HUES48 (cell line): ENCODE measurements at regions not wholly inside any gene's neighbourhood (a gene's known extent, or its start where the extent isn't known, plus 50 kb on each side); places are given as distances from the start of the nearest gene placed in this dataset.

Source experiments
- H3K27ac ChIP-seq: one replicate; pipeline ENCODE4 v1.7.0; 2013; ENCODE audit warnings: low read depth, low read length, inconsistent platforms
- H3K27me3 ChIP-seq: 2 replicates; pipeline ENCODE4 v1.6.1; 2013; ENCODE audit warnings: mild to moderate bottlenecking, low read length; ENCODE audit not compliant: control insufficient read depth, insufficient read depth
- H3K36me3 ChIP-seq: 2 replicates; pipeline ENCODE4 v1.6.1; 2013; ENCODE audit warnings: low read length; ENCODE audit not compliant: control insufficient read depth, insufficient read depth
- H3K4me1 ChIP-seq: 2 replicates; pipeline ENCODE4 v1.6.1; 2013; ENCODE audit warnings: mild to moderate bottlenecking, low read length; ENCODE audit not compliant: control insufficient read depth, insufficient read depth
- H3K4me3 ChIP-seq: 2 replicates; pipeline ENCODE4 v1.5.1; 2013; ENCODE audit warnings: mild to moderate bottlenecking, low read depth, low read length
- H3K9ac ChIP-seq: 2 replicates; pipeline ENCODE4 v1.6.1; 2013; ENCODE audit warnings: mild to moderate bottlenecking, low read depth, low read length, moderate library complexity
- H3K9me3 ChIP-seq: 2 replicates; pipeline ENCODE4 v1.6.1; 2013; ENCODE audit warnings: low read length; ENCODE audit not compliant: control insufficient read depth, insufficient read depth

DNA sequence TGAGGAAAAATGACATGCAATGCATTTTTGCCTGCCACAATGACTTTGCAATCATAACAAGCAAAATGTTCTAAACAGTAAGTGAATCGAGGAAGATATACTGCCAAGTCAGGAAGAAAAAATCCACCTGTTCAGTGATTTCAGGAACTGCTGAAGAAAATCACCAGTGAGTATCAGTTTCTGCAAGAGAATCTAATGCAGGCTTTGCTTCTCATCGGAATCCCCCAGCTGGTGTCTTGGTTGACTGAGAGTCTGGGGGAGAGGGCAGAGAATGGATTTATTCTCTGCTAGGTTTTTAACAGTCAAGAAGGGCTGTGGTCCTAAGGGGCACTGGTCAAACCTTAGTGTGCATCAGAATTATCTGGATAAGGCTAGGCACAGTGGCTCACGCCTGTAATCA, 363.4 kb downstream of the CDH26 start:
- Histone ChIP-seq H3K4me3 (no peak overlapping the region), H3K9me3 (no peaks in the 10 kb centered on the region), H3K27me3 (no peaks in the 10 kb centered on the region), H3K36me3 (no peaks in the 10 kb centered on the region), H3K4me1 (no peaks in the 10 kb centered on the region), H3K27ac (no peak overlapping the region), H3K9ac (no peak overlapping the region)

- Histone ChIP-seq H3K4me3 (no peak overlapping the region), H3K4me1 (no peaks in the 10 kb centered on the region), H3K27me3 (no peaks in the 10 kb centered on the region), H3K36me3 (no peaks in the 10 kb centered on the region), H3K27ac (no peak overlapping the region), H3K9me3 (no peaks in the 10 kb centered on the region), H3K9ac (no peak overlapping the region)
These were observed 368.6 kb downstream of the CDH26 start for GRCh38 chr20:60326821-60327220.

DNA sequence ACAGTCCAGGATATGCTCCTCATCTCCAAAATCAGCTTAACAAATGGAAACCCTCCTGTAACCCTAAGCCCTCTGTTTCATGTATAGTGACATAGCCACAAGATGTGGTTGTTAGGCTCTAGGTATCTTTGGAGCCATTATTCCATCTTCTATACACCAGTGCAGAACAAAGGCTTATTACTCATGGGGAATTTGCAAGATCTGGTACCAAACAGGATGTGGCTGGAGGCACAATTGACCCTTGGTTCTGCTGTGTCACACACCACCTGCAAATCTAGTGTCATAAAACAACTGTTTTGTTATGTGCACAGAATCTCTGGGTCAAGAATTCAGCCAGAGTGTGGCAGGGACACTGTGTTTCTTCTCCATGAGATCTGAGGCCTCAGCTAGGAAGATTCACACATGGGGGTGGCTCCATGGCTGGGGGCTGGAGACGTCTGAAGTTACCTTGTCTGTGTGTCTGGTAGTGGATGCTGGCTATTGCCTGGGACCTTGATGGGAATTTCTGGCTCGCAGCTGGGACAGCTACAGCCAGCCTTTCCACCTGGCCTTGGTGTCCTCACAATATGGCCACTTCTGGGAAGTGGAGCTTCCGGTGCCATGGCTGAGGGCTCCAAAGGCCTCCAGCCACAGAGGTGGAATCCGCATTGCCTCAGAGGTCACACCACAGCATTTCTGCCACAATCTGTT, 369.9 kb downstream of the CDH26 start:
- Histone ChIP-seq H3K27me3 (no peaks in the 10 kb centered on the region), H3K4me3 (no peak overlapping the region)

GRCh38 chr20:60330461-60330860, 372.2 kb downstream of the CDH26 start:
- no peaks in the 10 kb centered on the region for H3K4me1 ChIP-seq
- no peaks in the 10 kb centered on the region for H3K9me3 ChIP-seq

More for the DNA sequence above, 369.9 kb downstream of the CDH26 start:
- Histone ChIP-seq H3K36me3 (no peaks in the 10 kb centered on the region), H3K27ac (no peak overlapping the region), H3K9me3 (no peaks in the 10 kb centered on the region), H3K9ac (no peak overlapping the region), H3K4me1 (no peaks in the 10 kb centered on the region)

DNA sequence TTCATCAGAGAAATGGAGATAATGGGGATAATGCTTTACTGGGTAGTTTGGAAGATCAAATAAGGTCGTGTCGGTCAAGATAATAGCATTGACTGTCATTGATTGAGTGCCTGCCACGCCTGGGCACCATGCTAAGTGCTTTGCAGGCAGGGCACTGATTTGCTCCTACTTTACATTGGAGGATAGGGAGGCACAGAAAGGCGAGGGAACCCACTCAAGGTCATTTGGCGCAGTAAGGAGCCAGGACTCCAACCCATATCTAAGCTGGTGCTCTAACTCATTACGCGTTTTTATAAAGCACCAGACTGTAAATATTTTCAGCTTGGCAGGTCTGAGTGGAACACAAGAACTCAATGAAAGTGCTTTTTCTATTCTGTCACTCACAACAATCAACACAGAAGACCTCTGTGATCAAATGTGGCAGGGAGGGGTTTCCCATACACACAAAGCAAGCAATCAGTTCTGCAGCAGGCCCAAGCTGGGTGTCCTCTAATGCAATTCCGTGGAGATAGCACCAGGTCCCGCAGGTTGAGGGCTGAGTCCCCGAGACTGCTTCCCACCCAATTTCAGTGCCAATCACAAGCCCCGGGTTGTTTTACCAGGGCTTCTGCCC, 373.6 kb downstream of the CDH26 start:
- Histone ChIP-seq H3K9ac (no peak overlapping the region), H3K9me3 (no peaks in the 10 kb centered on the region), H3K36me3 (no peaks in the 10 kb centered on the region), H3K4me3 (no peak overlapping the region), H3K27ac (no peak overlapping the region), H3K4me1 (no peaks in the 10 kb centered on the region), H3K27me3 (no peaks in the 10 kb centered on the region)

More at GRCh38 chr20:60330461-60330860, 372.2 kb downstream of the CDH26 start:
- Histone ChIP-seq H3K4me3 (no peak overlapping the region), H3K27ac (no peak overlapping the region), H3K36me3 (no peaks in the 10 kb centered on the region), H3K9ac (no peak overlapping the region), H3K27me3 (no peaks in the 10 kb centered on the region)

GRCh38 chr20:60332523-60332922, 374.3 kb downstream of the CDH26 start:
- Histone ChIP-seq H3K4me3 (no peak overlapping the region), H3K9me3 (peaks cover 3% of the 10 kb centered on the region; the same call in 1 of the 2 replicates), H3K4me1 (no peaks in the 10 kb centered on the region), H3K27ac (no peak overlapping the region), H3K36me3 (no peaks in the 10 kb centered on the region), H3K9ac (no peak overlapping the region), H3K27me3 (no peaks in the 10 kb centered on the region)

GRCh38 chr20:60334911-60335310, 376.7 kb downstream of the CDH26 start:
- H3K4me1 ChIP-seq = no peaks in the 10 kb centered on the region
- no peak overlapping the region for H3K4me3 ChIP-seq
- no peaks in the 10 kb centered on the region for H3K27me3 ChIP-seq
- no peak overlapping the region for H3K27ac ChIP-seq
- no peak overlapping the region for H3K9ac ChIP-seq
- H3K9me3 ChIP-seq = peaks cover 10% of the 10 kb centered on the region
- no peaks in the 10 kb centered on the region for H3K36me3 ChIP-seq

DNA sequence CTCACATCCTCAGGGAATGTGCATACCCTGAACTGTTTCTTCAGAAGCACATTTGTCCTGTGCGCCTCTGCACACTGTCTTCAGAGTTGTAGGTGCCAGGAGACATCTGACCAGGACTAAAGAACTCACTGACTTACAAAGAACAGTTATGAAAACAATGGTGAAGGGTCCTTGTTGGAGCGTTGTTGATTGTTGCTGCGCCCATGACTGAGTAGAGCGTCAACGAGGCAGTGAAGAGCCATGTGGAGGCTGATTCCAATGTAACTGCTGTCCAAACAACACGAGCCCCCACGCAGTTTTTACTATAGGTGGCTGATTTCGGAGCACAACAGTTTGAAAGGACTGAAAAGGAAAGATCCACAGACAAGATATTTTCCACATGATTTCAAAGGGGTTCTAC, 380.3 kb downstream of the CDH26 start:
- Histone ChIP-seq H3K36me3 (no peaks in the 10 kb centered on the region), H3K9ac (no peak overlapping the region), H3K4me1 (no peaks in the 10 kb centered on the region), H3K4me3 (no peak overlapping the region), H3K9me3 (peaks cover 28% of the 10 kb centered on the region), H3K27me3 (no peaks in the 10 kb centered on the region), H3K27ac (no peak overlapping the region)

GRCh38 chr20:60339738-60340137, 381.5 kb downstream of the CDH26 start:
- Histone ChIP-seq H3K27ac (no peak overlapping the region), H3K9ac (no peak overlapping the region), H3K4me1 (no peaks in the 10 kb centered on the region), H3K4me3 (no peak overlapping the region), H3K9me3 (peaks cover 28% of the 10 kb centered on the region), H3K27me3 (no peaks in the 10 kb centered on the region), H3K36me3 (no peaks in the 10 kb centered on the region)

DNA sequence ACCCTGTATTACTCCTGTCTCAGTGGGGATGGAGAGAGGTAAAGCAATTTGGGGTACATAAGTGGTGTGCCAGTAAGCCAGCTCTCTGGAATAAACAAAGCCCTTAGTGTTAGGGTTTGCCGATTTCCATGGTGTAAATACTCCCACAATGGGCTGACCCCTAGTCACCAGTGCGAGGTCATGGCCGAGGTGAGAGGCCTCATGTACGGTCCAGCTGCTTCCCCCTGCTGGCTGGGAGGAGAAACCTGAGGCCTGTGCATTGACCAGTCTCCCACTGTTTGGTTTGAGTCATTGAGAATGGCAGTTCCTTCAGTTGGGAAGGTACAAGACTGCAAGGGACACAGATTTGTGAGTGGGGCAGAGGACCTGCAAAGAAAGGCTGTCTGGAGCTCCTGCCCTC, 382.0 kb downstream of the CDH26 start:
- no peaks in the 10 kb centered on the region for H3K27me3 ChIP-seq
- no peaks in the 10 kb centered on the region for H3K4me1 ChIP-seq
- H3K9ac ChIP-seq = no peak overlapping the region
- no peak overlapping the region for H3K27ac ChIP-seq
- H3K36me3 ChIP-seq = no peaks in the 10 kb centered on the region
- H3K4me3 ChIP-seq = no peak overlapping the region
- peaks cover 28% of the 10 kb centered on the region for H3K9me3 ChIP-seq

DNA sequence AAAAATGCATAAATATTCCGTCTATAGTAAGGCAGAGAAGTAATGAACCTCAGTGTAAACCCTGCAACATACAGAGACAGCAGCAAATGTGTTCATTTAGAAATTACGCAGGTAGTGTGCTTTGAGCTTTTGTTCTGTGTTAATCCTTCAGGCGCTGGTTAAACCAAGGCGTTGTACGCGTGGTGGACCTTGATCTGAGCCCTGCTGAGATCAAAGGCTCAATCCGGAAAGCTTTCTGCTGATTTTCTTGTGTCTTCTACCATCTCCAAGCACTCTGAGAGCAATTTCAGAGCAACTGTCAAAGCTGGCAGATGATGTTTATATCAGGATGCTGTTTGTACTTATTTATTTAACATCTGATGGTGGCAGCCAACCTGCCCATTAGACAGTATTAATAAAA, 382.8 kb downstream of the CDH26 start:
- H3K4me1 ChIP-seq = no peaks in the 10 kb centered on the region
- H3K36me3 ChIP-seq = no peaks in the 10 kb centered on the region
- H3K27me3 ChIP-seq = no peaks in the 10 kb centered on the region
- H3K9me3 ChIP-seq = peaks cover 28% of the 10 kb centered on the region
- H3K27ac ChIP-seq = no peak overlapping the region
- H3K9ac ChIP-seq = no peak overlapping the region
- H3K4me3 ChIP-seq = no peak overlapping the region
